IMR-90 (cell line): ENCODE measurements at regions not wholly inside any gene's neighbourhood (a gene's known extent, or its start where the extent isn't known, plus 50 kb on each side); places are given as distances from the start of the nearest gene placed in this dataset.

Experiments
- BHLHE40 ChIP-seq: fragments of 150-350 bp; IDR thresholded peaks from 2 replicates; pipeline ENCODE4 v1.6.1; 2016; ENCODE audit warnings: mild to moderate bottlenecking, low read depth, low read length
- CEBPB ChIP-seq: IDR thresholded peaks from 2 replicates; pipeline ENCODE4 v1.6.1; 2012; ENCODE audit warnings: low read depth, low read length, improper control_type of control experiment
- CTCF ChIP-seq: conservative IDR thresholded peaks from 2 replicates; pipeline ENCODE4 v1.5.1; 2012; ENCODE audit warnings: mild to moderate bottlenecking, low read depth, low read length, improper control_type of control experiment
- MAFK ChIP-seq: IDR thresholded peaks from 2 replicates; pipeline ENCODE4 v1.6.1; 2012; ENCODE audit warnings: low read depth, low read length, improper control_type of control experiment
- NFE2L2 ChIP-seq: fragments of 150-350 bp; IDR thresholded peaks from 2 replicates; pipeline ENCODE4 v1.6.1; 2016; ENCODE audit warnings: low read depth, mild to moderate bottlenecking, low read length
- POLR2A ChIP-seq: IDR thresholded peaks from 2 replicates; pipeline ENCODE4 v1.6.1; 2012; ENCODE audit warnings: mild to moderate bottlenecking, low read depth, low read length
- RFX5 ChIP-seq: IDR thresholded peaks from 2 replicates; pipeline ENCODE4 v1.8.0; 2012; ENCODE audit warnings: low read depth, mild to moderate bottlenecking, low read length, moderate library complexity
- SMC3 ChIP-seq: fragments of 150-350 bp; IDR thresholded peaks from 2 replicates; pipeline ENCODE4 v1.6.1; 2016; ENCODE audit warnings: low read depth, mild to moderate bottlenecking, antibody characterized with exemption, low read length, moderate library complexity
- TF ChIP-seq, protein P1 (sequence below): fragments of 150-350 bp; IDR thresholded peaks from 2 replicates; pipeline ENCODE4 v1.6.1; 2017; ENCODE audit warnings: mild to moderate bottlenecking, antibody characterized with exemption, low read length, low read depth
- TF ChIP-seq, protein P2 (sequence below): fragments of 150-350 bp; IDR thresholded peaks from 2 replicates; pipeline ENCODE4 v1.6.1; 2016; ENCODE audit warnings: low read depth, mild to moderate bottlenecking, low read length, moderate library complexity, borderline replicate concordance

- TF ChIP-seq SMC3 (no peak), CTCF (no peak), NFE2L2 (no peak), POLR2A (no peak), BHLHE40 (no peak), CEBPB (no peak), RFX5 (no peak), MAFK (no peak)
- TF ChIP-seq, protein P1, sequence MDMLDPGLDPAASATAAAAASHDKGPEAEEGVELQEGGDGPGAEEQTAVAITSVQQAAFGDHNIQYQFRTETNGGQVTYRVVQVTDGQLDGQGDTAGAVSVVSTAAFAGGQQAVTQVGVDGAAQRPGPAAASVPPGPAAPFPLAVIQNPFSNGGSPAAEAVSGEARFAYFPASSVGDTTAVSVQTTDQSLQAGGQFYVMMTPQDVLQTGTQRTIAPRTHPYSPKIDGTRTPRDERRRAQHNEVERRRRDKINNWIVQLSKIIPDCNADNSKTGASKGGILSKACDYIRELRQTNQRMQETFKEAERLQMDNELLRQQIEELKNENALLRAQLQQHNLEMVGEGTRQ: no peak
- TF ChIP-seq, protein P2, sequence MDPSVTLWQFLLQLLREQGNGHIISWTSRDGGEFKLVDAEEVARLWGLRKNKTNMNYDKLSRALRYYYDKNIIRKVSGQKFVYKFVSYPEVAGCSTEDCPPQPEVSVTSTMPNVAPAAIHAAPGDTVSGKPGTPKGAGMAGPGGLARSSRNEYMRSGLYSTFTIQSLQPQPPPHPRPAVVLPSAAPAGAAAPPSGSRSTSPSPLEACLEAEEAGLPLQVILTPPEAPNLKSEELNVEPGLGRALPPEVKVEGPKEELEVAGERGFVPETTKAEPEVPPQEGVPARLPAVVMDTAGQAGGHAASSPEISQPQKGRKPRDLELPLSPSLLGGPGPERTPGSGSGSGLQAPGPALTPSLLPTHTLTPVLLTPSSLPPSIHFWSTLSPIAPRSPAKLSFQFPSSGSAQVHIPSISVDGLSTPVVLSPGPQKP: no peak
These were observed 189.5 kb upstream of the LYZL1 start for GRCh38 chr10:29099415-29099814.
